Heart left ventricle (tissue), 16 donors: ENCODE measurements at regions not wholly inside any gene's neighbourhood (a gene's known extent, or its start where the extent isn't known, plus 50 kb on each side); places are given as distances from the start of the nearest gene placed in this dataset.
"Not testable (repeated sequence)": the region's sequence is repeated elsewhere in the genome, so short reads cannot be mapped to it uniquely, and the experiment has no call there.

Experiments used
- ATAC-seq, 4 donors: fragments of 200-7000 bp; cut with Tn5 transposase; one replicate each; pipeline ENCODE4 v1.9.1; 2020 to 2022; ENCODE audit warnings: moderate library complexity in 4 of 4, mild to moderate bottlenecking in 3 of 4, moderate number of reproducible peaks in 1 of 4
- DNase-seq, 5 donors: peaks; one replicate each; pipeline ENCODE4 v3.0.0-alpha.2; 2020
- H3K27ac ChIP-seq, 12 donors: fragments of 200-600 bp; sonication (generic) in 4 of 12; one replicate each; pipeline versions ENCODE4 v1.5.0 to v1.8.0; 2016 to 2022; ENCODE audit warnings: mild to moderate bottlenecking in 2 of 12
- H3K27me3 ChIP-seq, 9 donors: fragments of 200-600 bp; sonication (generic) in 2 of 9; one replicate each; pipeline versions ENCODE4 v1.5.1 to v1.8.0; 2016 to 2022; ENCODE audit warnings: mild to moderate bottlenecking in 3 of 9
- H3K36me3 ChIP-seq, 9 donors: fragments of 200-600 bp; sonication (generic) in 2 of 9; one replicate each; pipeline versions ENCODE4 v1.5.0 to v1.8.0; 2018 to 2022; ENCODE audit warnings: mild to moderate bottlenecking in 2 of 9
- H3K4me1 ChIP-seq, 12 donors: fragments of 200-600 bp; sonication (generic) in 4 of 12; one replicate each; pipeline versions ENCODE4 v1.5.0 to v1.8.0; 2016 to 2022; ENCODE audit warnings: mild to moderate bottlenecking in 3 of 12
- H3K4me3 ChIP-seq, 12 donors: fragments of 200-600 bp; sonication (generic) in 4 of 12; one replicate each; pipeline versions ENCODE4 v1.5.0 to v1.8.0; 2017 to 2022; ENCODE audit warnings: mild to moderate bottlenecking in 9 of 12, moderate library complexity in 4 of 12
- H3K9me3 ChIP-seq, 12 donors: fragments of 200-600 bp; sonication (generic) in 4 of 12; one replicate each; pipeline versions ENCODE4 v1.5.0 to v1.8.0; 2016 to 2022; ENCODE audit warnings: mild to moderate bottlenecking in 1 of 12
- CTCF ChIP-seq, 12 donors: fragments of 200-600 bp; sonication (generic) in 4 of 12; IDR thresholded peaks; one replicate each; pipeline versions ENCODE4 v1.5.0 to v1.8.0; 2018 to 2022; ENCODE audit warnings: antibody characterized with exemption in 12 of 12, mild to moderate bottlenecking in 5 of 12
- POLR2A ChIP-seq, 2 donors: fragments of 450-650 bp; IDR thresholded peaks; one replicate each; pipeline ENCODE4 v1.6.1; 2017; ENCODE audit warnings: antibody characterized with exemption in 2 of 2, mild to moderate bottlenecking in 2 of 2, moderate library complexity in 2 of 2
- WGBS, 4 donors: extraction: QIAGEN DNeasy Blood & Tissue Kit in 2 of 4; methylation state at CpG; one replicate each; pipeline versions ENCODE4 v1.1.5 to v1.1.7; 2013 to 2018; 5-methylcytosine and 5-hydroxymethylcytosine counted together
- intact Hi-C, 10 donors: fragments of 100-400 bp; cut with DNase I; formaldehyde crosslinking; loops; one replicate each; pipeline versions ENCODE4 v1.11.1 to v1.14.2; 2022
- donor health status: ischemic (EF 13 %, LVEDD 7.1; RV severe dilation, severe dysfunction).
- donor health status: healthy with polysubstance abuse.
- donor health status: DM: no; HTN: yes; CAD: no.
- donor health status: DM: no; HTN: no; CAD: no.
- donor health status: ischemic (EF 25% LVEDD 6.9; RV normal size, moderate dysfunction).
- donor health status: ischemic (EF 25% LVEDD 5.7; RV mildly dilated, moderate dysfunction).
- donor health status: healthy.
- donor health status: DM: yes; HTN: yes; CAD: no.
- donor health status: ischemic (EF 35%, LVEDD 5.7; RV mildly dilated, moderate dysfunction).
- donor health status: nonischemic (EF 11% LVEDD 7.7; RV severe dilation, severe dysfunction).
- donor health status: DM: yes; HTN: yes; CAD: no.
- donor health status: PGD.
- donor health status: ischemic (EF 29% LVEDD 5.4; RV normal size, mild dysfunction).
- donor health status: nonischemic (EF 23%, LVEDD 6.1; RV moderate dilation, normal function).

GRCh38 chr5:116731432-116731831 lies 156.8 kb upstream of the SEMA6A start:
- TF ChIP-seq CTCF (IDR thresholded peaks at IDR 0.05) (no peak), POLR2A (IDR thresholded peaks at IDR 0.05) (no peak)
- DNase-seq (no peak), ATAC-seq (no peak)
- Histone ChIP-seq H3K27me3 (no peaks in the 10 kb centered on the region), H3K27ac (no peak overlapping the region), H3K36me3 (no peaks in the 10 kb centered on the region), H3K4me3 (no peak overlapping the region), H3K9me3 (no peaks in the 10 kb centered on the region), H3K4me1 (peaks cover 0 to 20% (median 9%) of the 10 kb centered on the region in 12 donors)
- intact Hi-C loops, result no loop called here
- 83 to 87% (median 85%) methylated on average over 2 of the region's 2 CpGs for WGBS, 4 donors

- Histone ChIP-seq H3K36me3 (no peaks in the 10 kb centered on the region), H3K4me3 (no peak overlapping the region), H3K4me1 (peaks cover 0 to 20% (median 9%) of the 10 kb centered on the region in 12 donors), H3K9me3 (no peaks in the 10 kb centered on the region), H3K27ac (no peak overlapping the region), H3K27me3 (no peaks in the 10 kb centered on the region)
- intact Hi-C loops, result no loop called here
- DNase-seq (no peak), ATAC-seq (no peak)
- 37 to 48% (median 44%) methylated on average over 5 of the region's 5 CpGs for WGBS, 4 donors
- TF ChIP-seq POLR2A (IDR thresholded peaks at IDR 0.05) (no peak), CTCF (IDR thresholded peaks at IDR 0.05) (no peak)
Measured at GRCh38 chr5:116730706-116731105, 156.1 kb upstream of the SEMA6A start.

GRCh38 chr5:116730185-116730584 lies 155.6 kb upstream of the SEMA6A start:
- intact Hi-C loops, result no loop called here
- WGBS, 4 donors, result 74 to 80% (median 77%) methylated on average over 1 of the region's 1 CpG
- TF ChIP-seq CTCF (IDR thresholded peaks at IDR 0.05), result no peak
- TF ChIP-seq POLR2A (IDR thresholded peaks at IDR 0.05), result no peak

GRCh38 chr5:116727248-116727647 lies 152.6 kb upstream of the SEMA6A start:
- intact Hi-C loops, result no loop called here
- no peaks in the 10 kb centered on the region for H3K36me3 ChIP-seq
- TF ChIP-seq CTCF (IDR thresholded peaks at IDR 0.05), result no peak
- TF ChIP-seq POLR2A (IDR thresholded peaks at IDR 0.05), result no peak
- H3K27me3 ChIP-seq, result peaks cover 0 to 2% (median 0%) of the 10 kb centered on the region in 9 donors
- ATAC-seq, result peak; percentile 68 to 82 (median 76)
- H3K4me3 ChIP-seq, result no peak overlapping the region
- DNase-seq, result no peak
- H3K4me1 ChIP-seq, result peaks cover 0 to 6% (median 0%) of the 10 kb centered on the region in 12 donors
- 53 to 78% (median 59%) methylated on average over 2 of the region's 2 CpGs for WGBS, 4 donors
- H3K9me3 ChIP-seq, result no peaks in the 10 kb centered on the region
- no peak overlapping the region for H3K27ac ChIP-seq

More at GRCh38 chr5:116730185-116730584, 155.6 kb upstream of the SEMA6A start:
- no peaks in the 10 kb centered on the region for H3K36me3 ChIP-seq
- no peaks in the 10 kb centered on the region for H3K27me3 ChIP-seq
- no peak for DNase-seq
- H3K4me3 ChIP-seq, result no peak overlapping the region
- no peaks in the 10 kb centered on the region for H3K9me3 ChIP-seq
- H3K27ac ChIP-seq, result no peak overlapping the region
- no peak for ATAC-seq
- peaks cover 0 to 18% (median 9%) of the 10 kb centered on the region in 12 donors for H3K4me1 ChIP-seq

- H3K4me1 ChIP-seq, H3K36me3 ChIP-seq, H3K9me3 ChIP-seq, H3K27me3 ChIP-seq, H3K4me3 ChIP-seq, DNase-seq, H3K27ac ChIP-seq, intact Hi-C loops, ATAC-seq: not testable (repeated sequence)
- WGBS, 4 donors, result 95 to 99% (median 97%) methylated on average over 2 of the region's 2 CpGs
Measured at GRCh38 chr5:116726180-116726579, 151.6 kb upstream of the SEMA6A start.
